ENCODE measurements at regions not wholly inside any gene's neighbourhood (a gene's known extent, or its start where the extent isn't known, plus 50 kb on each side); places are given as distances from the start of the nearest gene placed in this dataset.

DNA sequence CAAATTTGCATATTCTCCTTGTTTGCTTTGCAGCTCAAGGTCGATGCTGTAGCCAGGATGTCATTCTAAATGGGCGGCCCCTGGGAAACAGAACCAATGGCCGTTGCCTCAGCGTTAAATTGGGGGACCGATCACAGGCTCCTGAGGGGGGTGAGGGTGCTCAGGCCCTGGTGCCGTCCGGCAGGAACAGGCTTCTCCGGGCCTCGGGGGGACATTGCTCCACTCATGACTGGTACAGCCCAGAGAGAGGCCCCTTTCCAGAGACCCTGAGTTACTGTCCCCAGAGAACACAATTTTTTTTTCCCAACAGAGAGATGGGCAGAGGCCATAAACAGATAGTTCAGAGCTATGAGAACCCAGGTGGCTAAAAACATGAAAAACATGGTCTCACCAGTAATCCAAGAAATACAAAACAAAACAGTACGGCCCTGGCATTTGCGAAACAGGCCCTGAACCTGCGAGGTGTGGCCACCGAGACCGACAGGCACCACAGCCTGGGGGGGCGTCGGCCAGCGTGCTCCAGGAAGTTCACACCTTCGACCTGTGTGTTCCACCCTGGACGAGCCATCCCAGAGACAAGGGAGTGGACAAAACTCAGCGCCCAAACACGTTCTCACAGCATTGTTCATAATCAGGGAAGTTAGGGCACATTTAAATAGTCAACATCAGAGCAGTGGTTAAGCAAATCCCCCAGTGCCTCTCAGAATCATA, 82.8 kb downstream of the METRNL start:
- no peaks in the 10 kb centered on the region for H3K36me3 Mint-ChIP-seq (ENCODE audit: low read depth, unreplicated experiment)
- H3K4me1 Mint-ChIP-seq (ENCODE audit: low read depth, unreplicated experiment), result no peaks in the 10 kb centered on the region
- H3K27me3 ChIP-seq (ENCODE audit: insufficient read depth, low read length), result peaks cover 18% of the 10 kb centered on the region
- H3K4me1 ChIP-seq (ENCODE audit: insufficient read depth, low read length), result no peaks in the 10 kb centered on the region
- FAIRE-seq, result no peak
- no peak overlapping the region for H3K27ac ChIP-seq (ENCODE audit: low read depth, low read length)
- H3K4me3 ChIP-seq (ENCODE audit: insufficient read depth, low read depth, low read length), result no peak overlapping the region
- H2AFZ ChIP-seq (ENCODE audit: low read depth, low read length), result no peak overlapping the region
- H4K20me1 ChIP-seq (ENCODE audit: insufficient read depth, low read length), result no peaks in the 10 kb centered on the region
- no peak for TF ChIP-seq EZH2 (IDR thresholded peaks at IDR 0.05; ENCODE audit: insufficient read depth, low read length)
- TF ChIP-seq, protein P1, sequence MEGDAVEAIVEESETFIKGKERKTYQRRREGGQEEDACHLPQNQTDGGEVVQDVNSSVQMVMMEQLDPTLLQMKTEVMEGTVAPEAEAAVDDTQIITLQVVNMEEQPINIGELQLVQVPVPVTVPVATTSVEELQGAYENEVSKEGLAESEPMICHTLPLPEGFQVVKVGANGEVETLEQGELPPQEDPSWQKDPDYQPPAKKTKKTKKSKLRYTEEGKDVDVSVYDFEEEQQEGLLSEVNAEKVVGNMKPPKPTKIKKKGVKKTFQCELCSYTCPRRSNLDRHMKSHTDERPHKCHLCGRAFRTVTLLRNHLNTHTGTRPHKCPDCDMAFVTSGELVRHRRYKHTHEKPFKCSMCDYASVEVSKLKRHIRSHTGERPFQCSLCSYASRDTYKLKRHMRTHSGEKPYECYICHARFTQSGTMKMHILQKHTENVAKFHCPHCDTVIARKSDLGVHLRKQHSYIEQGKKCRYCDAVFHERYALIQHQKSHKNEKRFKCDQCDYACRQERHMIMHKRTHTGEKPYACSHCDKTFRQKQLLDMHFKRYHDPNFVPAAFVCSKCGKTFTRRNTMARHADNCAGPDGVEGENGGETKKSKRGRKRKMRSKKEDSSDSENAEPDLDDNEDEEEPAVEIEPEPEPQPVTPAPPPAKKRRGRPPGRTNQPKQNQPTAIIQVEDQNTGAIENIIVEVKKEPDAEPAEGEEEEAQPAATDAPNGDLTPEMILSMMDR (IDR thresholded peaks at IDR 0.05; ENCODE audit: insufficient read depth, low read depth, low read length), result no peak
- no peaks in the 10 kb centered on the region for H3K9me3 ChIP-seq (ENCODE audit: insufficient read depth, low read depth, low read length)
- H3K9me3 Mint-ChIP-seq (ENCODE audit: unreplicated experiment), result peaks cover 11% of the 10 kb centered on the region
- H3K4me2 ChIP-seq (ENCODE audit: low read length), result no peak overlapping the region
- H3K4me3 Mint-ChIP-seq (ENCODE audit: unreplicated experiment), result no peak overlapping the region
- H3K27me3 Mint-ChIP-seq (ENCODE audit: low read depth, unreplicated experiment), result peaks cover 31% of the 10 kb centered on the region
- no peaks in the 10 kb centered on the region for H3K36me3 ChIP-seq (ENCODE audit: insufficient read depth, low read length)
- H3K27ac Mint-ChIP-seq (ENCODE audit: unreplicated experiment), result no peak overlapping the region
- DNase-seq (ENCODE audit: low read depth), result no peak
- no peaks in the 10 kb centered on the region for H3K79me2 ChIP-seq (ENCODE audit: insufficient read depth, low read length)
- no peak overlapping the region for H3K9ac ChIP-seq (ENCODE audit: low read length)

DNA sequence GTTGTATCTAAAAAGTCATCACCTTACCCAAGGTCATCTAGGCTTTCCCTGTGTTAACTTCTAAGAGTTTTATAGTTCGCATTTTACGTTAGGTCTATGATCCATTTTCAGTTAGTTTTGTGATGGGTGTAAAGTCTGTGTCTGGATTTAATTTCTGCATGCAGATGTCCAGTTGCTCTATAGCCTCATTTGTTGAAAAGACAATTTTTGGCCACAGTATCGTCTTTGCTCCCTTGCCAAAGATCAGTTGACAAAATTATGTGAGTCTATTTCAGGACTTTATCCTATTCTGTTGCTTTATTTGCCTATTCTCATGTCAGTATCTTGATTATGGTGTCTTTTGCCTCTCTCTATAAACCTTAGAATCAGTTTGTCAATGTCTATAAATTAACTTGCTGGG, 85.1 kb downstream of the METRNL start:
- no peak overlapping the region for H2AFZ ChIP-seq (ENCODE audit: low read depth, low read length)
- DNase-seq (ENCODE audit: low read depth), result no peak
- H3K79me2 ChIP-seq (ENCODE audit: insufficient read depth, low read length), result no peaks in the 10 kb centered on the region
- Mint-ChIP-seq H3K4me3 (ENCODE audit: unreplicated experiment) (no peak overlapping the region), H3K4me1 (ENCODE audit: low read depth, unreplicated experiment) (no peaks in the 10 kb centered on the region), H3K9me3 (ENCODE audit: unreplicated experiment) (peaks cover 16% of the 10 kb centered on the region), H3K27ac (ENCODE audit: unreplicated experiment) (no peak overlapping the region), H3K27me3 (ENCODE audit: low read depth, unreplicated experiment) (peaks cover 30% of the 10 kb centered on the region), H3K36me3 (ENCODE audit: low read depth, unreplicated experiment) (no peaks in the 10 kb centered on the region)
- H4K20me1 ChIP-seq (ENCODE audit: insufficient read depth, low read length), result no peaks in the 10 kb centered on the region
- no peak overlapping the region for H3K9ac ChIP-seq (ENCODE audit: low read length)
- H3K4me1 ChIP-seq (ENCODE audit: insufficient read depth, low read length), result no peaks in the 10 kb centered on the region
- peaks cover 21% of the 10 kb centered on the region for H3K27me3 ChIP-seq (ENCODE audit: insufficient read depth, low read length)
- no peak overlapping the region for H3K27ac ChIP-seq (ENCODE audit: low read depth, low read length)
- H3K36me3 ChIP-seq (ENCODE audit: insufficient read depth, low read length), result no peaks in the 10 kb centered on the region
- no peak overlapping the region for H3K4me3 ChIP-seq (ENCODE audit: insufficient read depth, low read depth, low read length)
- no peak for FAIRE-seq
- no peaks in the 10 kb centered on the region for H3K9me3 ChIP-seq (ENCODE audit: insufficient read depth, low read depth, low read length)
- TF ChIP-seq, protein P1 (IDR thresholded peaks at IDR 0.05; ENCODE audit: insufficient read depth, low read depth, low read length), result no peak
- TF ChIP-seq EZH2 (IDR thresholded peaks at IDR 0.05; ENCODE audit: insufficient read depth, low read length), result no peak
- no peak overlapping the region for H3K4me2 ChIP-seq (ENCODE audit: low read length)

DNA sequence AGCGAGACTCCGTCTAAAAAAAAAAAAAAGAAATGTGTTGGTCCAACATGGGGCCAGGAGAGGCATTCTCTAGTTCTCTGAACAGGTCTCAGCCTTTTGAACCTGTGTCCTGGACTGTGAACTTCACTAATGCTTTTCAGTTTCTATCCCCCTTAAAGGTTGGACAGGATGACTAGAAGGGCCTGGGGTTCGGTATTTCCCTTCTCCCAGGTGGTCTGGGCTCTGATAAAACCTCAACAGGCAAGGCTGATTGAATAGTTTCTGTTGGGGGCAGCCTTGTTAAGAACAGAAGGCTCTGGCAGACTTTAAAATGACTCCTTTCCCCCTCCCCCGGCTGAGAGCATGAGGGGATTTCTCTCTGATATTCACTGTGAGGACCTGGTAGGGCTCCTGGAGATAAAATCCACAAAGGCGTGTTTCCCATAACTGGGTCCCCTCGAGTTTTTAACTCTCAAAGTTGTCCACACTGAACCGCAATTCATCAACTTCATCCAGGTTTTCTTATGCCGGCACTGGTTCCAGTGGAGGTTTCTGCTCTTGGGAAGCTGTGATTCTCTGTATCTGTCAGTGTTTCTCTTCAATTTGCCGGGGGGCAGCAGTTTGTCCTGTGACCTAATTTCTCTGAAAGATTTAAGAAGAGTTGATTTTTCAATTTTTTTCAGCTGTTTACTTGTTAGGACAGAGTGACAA, 91.3 kb downstream of the METRNL start:
- H3K79me2 ChIP-seq (ENCODE audit: insufficient read depth, low read length), result no peaks in the 10 kb centered on the region
- Mint-ChIP-seq H3K27me3 (ENCODE audit: low read depth, unreplicated experiment) (peaks cover 7% of the 10 kb centered on the region), H3K9me3 (ENCODE audit: unreplicated experiment) (peaks cover 14% of the 10 kb centered on the region), H3K27ac (ENCODE audit: unreplicated experiment) (no peak overlapping the region), H3K4me3 (ENCODE audit: unreplicated experiment) (no peak overlapping the region), H3K4me1 (ENCODE audit: low read depth, unreplicated experiment) (peaks cover 5% of the 10 kb centered on the region), H3K36me3 (ENCODE audit: low read depth, unreplicated experiment) (no peaks in the 10 kb centered on the region)
- no peaks in the 10 kb centered on the region for H3K9me3 ChIP-seq (ENCODE audit: insufficient read depth, low read depth, low read length)
- DNase-seq (ENCODE audit: low read depth) (no peak), FAIRE-seq (no peak)
- H3K4me2 ChIP-seq (ENCODE audit: low read length), result no peak overlapping the region
- H3K9ac ChIP-seq (ENCODE audit: low read length), result no peak overlapping the region
- H3K27ac ChIP-seq (ENCODE audit: low read depth, low read length), result no peak overlapping the region
- H2AFZ ChIP-seq (ENCODE audit: low read depth, low read length), result no peak overlapping the region
- TF ChIP-seq, protein P1 (IDR thresholded peaks at IDR 0.05; ENCODE audit: insufficient read depth, low read depth, low read length), result no peak
- TF ChIP-seq EZH2 (IDR thresholded peaks at IDR 0.05; ENCODE audit: insufficient read depth, low read length), result no peak
- H3K4me1 ChIP-seq (ENCODE audit: insufficient read depth, low read length), result no peaks in the 10 kb centered on the region
- H3K4me3 ChIP-seq (ENCODE audit: insufficient read depth, low read depth, low read length), result no peak overlapping the region
- peaks cover 9% of the 10 kb centered on the region for H3K27me3 ChIP-seq (ENCODE audit: insufficient read depth, low read length)
- H3K36me3 ChIP-seq (ENCODE audit: insufficient read depth, low read length), result no peaks in the 10 kb centered on the region
- H4K20me1 ChIP-seq (ENCODE audit: insufficient read depth, low read length), result no peaks in the 10 kb centered on the region

All from astrocyte (in vitro differentiated cells and primary cell).